Posterior vena cava (tissue), 2 donors: ENCODE measurements at regions not wholly inside any gene's neighbourhood (a gene's known extent, or its start where the extent isn't known, plus 50 kb on each side); places are given as distances from the start of the nearest gene placed in this dataset.

Experiments
- DNase-seq: peaks from one replicate; pipeline ENCODE4 v3.0.0-alpha.2; 2020; ENCODE audit warnings: low spot score
- intact Hi-C, 2 donors: fragments of 100-400 bp; cut with DNase I; formaldehyde crosslinking; loops; one replicate each; pipeline versions ENCODE4 v1.14.1 to v1.14.2; 2022 to 2023
- donor health status: DM: yes; HTN: yes; CAD: no.
- donor health status: DM: yes; HTN: yes; CAD: no.

GRCh38 chr9:129326061-129327005 is 148.3 kb upstream of the IER5L start:
- intact Hi-C loops: loop anchor here in 1 of 2 donors (5.0 to 10.0 kb wide), 2 partner anchors 148 to 166 kb away; no protein-coding TSS in a partner anchor
- DNase-seq: no peak

GRCh38 chr9:129324808-129325502 is 146.9 kb upstream of the IER5L start:
- no peak for DNase-seq
- intact Hi-C loops: loop anchor here in 1 of 2 donors (5.0 to 10.0 kb wide), 2 partner anchors 150 to 167 kb away; no protein-coding TSS in a partner anchor

GRCh38 chr9:129323999-129324553 is 146.0 kb upstream of the IER5L start:
- DNase-seq: no peak
- intact Hi-C loops: loop anchor here in 1 of 2 donors (10.0 kb wide), 1 partner anchor 151 kb away; no protein-coding TSS in a partner anchor

GRCh38 chr9:129323376-129323998 is 145.4 kb upstream of the IER5L start:
- intact Hi-C loops: loop anchor here in 1 of 2 donors (10.0 kb wide), 1 partner anchor 151 kb away; no protein-coding TSS in a partner anchor
- peak; percentile 34 for DNase-seq

- intact Hi-C loops: loop anchor here in 1 of 2 donors (10.0 kb wide), 1 partner anchor 152 kb away; no protein-coding TSS in a partner anchor
- peak; percentile 56 for DNase-seq
These were observed 144.7 kb upstream of the IER5L start for GRCh38 chr9:129322641-129323375.

GRCh38 chr9:129322022-129322621 is 144.1 kb upstream of the IER5L start:
- intact Hi-C loops: loop anchor here in 1 of 2 donors (10.0 kb wide), 1 partner anchor 153 kb away; no protein-coding TSS in a partner anchor
- peak; percentile 76 for DNase-seq

GRCh38 chr9:129321286-129322021 is 143.4 kb upstream of the IER5L start:
- peak; percentile 62 for DNase-seq
- intact Hi-C loops: loop anchor here in 1 of 2 donors (10.0 kb wide), 1 partner anchor 153 kb away; no protein-coding TSS in a partner anchor

- intact Hi-C loops: loop anchor here in 1 of 2 donors (10.0 kb wide), 1 partner anchor 154 kb away; no protein-coding TSS in a partner anchor
- DNase-seq: peak; percentile 87
These were observed 142.7 kb upstream of the IER5L start for GRCh38 chr9:129320575-129321285.

- intact Hi-C loops: loop anchor here in 1 of 2 donors (5.0 to 10.0 kb wide), 2 partner anchors 133 to 155 kb away; no protein-coding TSS in a partner anchor
- peak; percentile 54 for DNase-seq
These were observed 141.9 kb upstream of the IER5L start for GRCh38 chr9:129319938-129320481.

GRCh38 chr9:129319076-129319937 is 141.2 kb upstream of the IER5L start:
- intact Hi-C loops: loop anchor here in 1 of 2 donors (5.0 kb wide), 1 partner anchor 132 kb away; no protein-coding TSS in a partner anchor
- DNase-seq: peak; percentile 78

- intact Hi-C loops: loop anchor here in 1 of 2 donors (5.0 kb wide), 1 partner anchor 131 kb away; no protein-coding TSS in a partner anchor
- peak; percentile 63 for DNase-seq
These were observed 140.3 kb upstream of the IER5L start for GRCh38 chr9:129318121-129319075.

- intact Hi-C loops: loop anchor here in 1 of 2 donors (5.0 kb wide), 1 partner anchor 130 kb away; no protein-coding TSS in a partner anchor
- DNase-seq: peak; percentile 80
These were observed 139.3 kb upstream of the IER5L start for GRCh38 chr9:129317179-129318011.
